Natural killer cell (primary cell): ENCODE measurements at regions not wholly inside any gene's neighbourhood (a gene's known extent, or its start where the extent isn't known, plus 50 kb on each side); places are given as distances from the start of the nearest gene placed in this dataset.

Source experiments
- ATAC-seq, 3 donors: fragments of 150-1000 bp in 2 of 3; fragments of 200-7000 bp in 1 of 3; cut with Tn5 transposase; 1 replicate in 1 of 3; 2 replicates in 2 of 3; pipeline ENCODE4 v1.10.0; 2021; ENCODE audit warnings: mild to moderate bottlenecking in 2 of 3, moderate library complexity in 2 of 3
- DNase-seq, 2 donors: peaks; one replicate each; pipeline versions ENCODE4 v3.0.0 to v3.0.0-alpha.2; 2013 to 2021; ENCODE audit warnings: mixed read lengths in 1 of 2
- H3K27ac ChIP-seq: one replicate; pipeline ENCODE4 v1.5.1; 2013; ENCODE audit warnings: mild to moderate bottlenecking, low read length
- H3K27me3 ChIP-seq: one replicate; pipeline ENCODE4 v1.6.1; 2013; ENCODE audit warnings: low read length; ENCODE audit not compliant: control insufficient read depth, insufficient read depth
- H3K36me3 ChIP-seq: one replicate; pipeline ENCODE4 v1.6.1; 2013; ENCODE audit warnings: low read length; ENCODE audit not compliant: control insufficient read depth, insufficient read depth
- H3K4me1 ChIP-seq: one replicate; pipeline ENCODE4 v1.6.1; 2013; ENCODE audit warnings: low read length; ENCODE audit not compliant: control insufficient read depth, insufficient read depth
- H3K4me3 ChIP-seq: one replicate; pipeline ENCODE4 v1.5.1; 2013; ENCODE audit warnings: low read length
- H3K9me3 ChIP-seq: one replicate; pipeline ENCODE4 v1.6.1; 2013; ENCODE audit warnings: low read length; ENCODE audit not compliant: control insufficient read depth, insufficient read depth
- H3K27ac Mint-ChIP-seq, 2 donors: one replicate each; pipeline ENCODE4 v1.8.0; 2022; ENCODE audit warnings: mild to moderate bottlenecking in 2 of 2, mixed read lengths in 2 of 2, moderate library complexity in 1 of 2
- H3K27me3 Mint-ChIP-seq, 2 donors: one replicate each; pipeline ENCODE4 v1.8.0; 2022; ENCODE audit warnings: low read depth in 2 of 2, mixed read lengths in 2 of 2
- H3K36me3 Mint-ChIP-seq: one replicate; pipeline ENCODE4 v1.8.0; 2022; ENCODE audit warnings: mixed read lengths
- H3K4me1 Mint-ChIP-seq, 2 donors: one replicate each; pipeline ENCODE4 v1.8.0; 2022; ENCODE audit warnings: mixed read lengths in 2 of 2
- H3K4me3 Mint-ChIP-seq: one replicate; pipeline ENCODE4 v1.8.0; 2022; ENCODE audit warnings: mild to moderate bottlenecking, moderate library complexity, mixed read lengths
- H3K9me3 Mint-ChIP-seq, 2 donors: one replicate each; pipeline ENCODE4 v1.8.0; 2022; ENCODE audit warnings: mixed read lengths in 2 of 2
- WGBS: methylation state at CpG from one replicate; pipeline ENCODE4 v1.1.7; 2013; ENCODE audit warnings: missing lambda C conversion rate; ENCODE audit not compliant: insufficient coverage; 5-methylcytosine and 5-hydroxymethylcytosine counted together
- intact Hi-C: fragments of 100-400 bp; cut with micrococcal nuclease; formaldehyde crosslinking; loops from one replicate; pipeline ENCODE4 v1.14.2; 2022
- TF ChIP-seq, protein P1 (sequence below): fragments of 200-600 bp; IDR thresholded peaks from one replicate; pipeline ENCODE4 v1.8.0; 2022; ENCODE audit warnings: antibody characterized with exemption

- Histone ChIP-seq H3K27me3 (no peaks in the 10 kb centered on the region), H3K4me1 (no peaks in the 10 kb centered on the region), H3K9me3 (no peaks in the 10 kb centered on the region), H3K27ac (no peak overlapping the region), H3K36me3 (no peaks in the 10 kb centered on the region), H3K4me3 (no peak overlapping the region)
- ATAC-seq (no peak), DNase-seq (no peak)
- H3K36me3 Mint-ChIP-seq, result no peaks in the 10 kb centered on the region
- TF ChIP-seq, protein P1, sequence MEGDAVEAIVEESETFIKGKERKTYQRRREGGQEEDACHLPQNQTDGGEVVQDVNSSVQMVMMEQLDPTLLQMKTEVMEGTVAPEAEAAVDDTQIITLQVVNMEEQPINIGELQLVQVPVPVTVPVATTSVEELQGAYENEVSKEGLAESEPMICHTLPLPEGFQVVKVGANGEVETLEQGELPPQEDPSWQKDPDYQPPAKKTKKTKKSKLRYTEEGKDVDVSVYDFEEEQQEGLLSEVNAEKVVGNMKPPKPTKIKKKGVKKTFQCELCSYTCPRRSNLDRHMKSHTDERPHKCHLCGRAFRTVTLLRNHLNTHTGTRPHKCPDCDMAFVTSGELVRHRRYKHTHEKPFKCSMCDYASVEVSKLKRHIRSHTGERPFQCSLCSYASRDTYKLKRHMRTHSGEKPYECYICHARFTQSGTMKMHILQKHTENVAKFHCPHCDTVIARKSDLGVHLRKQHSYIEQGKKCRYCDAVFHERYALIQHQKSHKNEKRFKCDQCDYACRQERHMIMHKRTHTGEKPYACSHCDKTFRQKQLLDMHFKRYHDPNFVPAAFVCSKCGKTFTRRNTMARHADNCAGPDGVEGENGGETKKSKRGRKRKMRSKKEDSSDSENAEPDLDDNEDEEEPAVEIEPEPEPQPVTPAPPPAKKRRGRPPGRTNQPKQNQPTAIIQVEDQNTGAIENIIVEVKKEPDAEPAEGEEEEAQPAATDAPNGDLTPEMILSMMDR, result no peak
- 89% methylated on average over 5 of the region's 5 CpGs for WGBS
- no peaks in the 10 kb centered on the region for H3K4me1 Mint-ChIP-seq
- H3K27me3 Mint-ChIP-seq, result peaks cover 3 to 6% of the 10 kb centered on the region in 2 donors
- H3K4me3 Mint-ChIP-seq, result no peak overlapping the region
- H3K27ac Mint-ChIP-seq, result no peak overlapping the region
- H3K9me3 Mint-ChIP-seq, result no peaks in the 10 kb centered on the region
- intact Hi-C loops, result no loop called here
Observed at GRCh38 chr15:62748196-62748595, 294.4 kb upstream of the TPM1 start.

DNA sequence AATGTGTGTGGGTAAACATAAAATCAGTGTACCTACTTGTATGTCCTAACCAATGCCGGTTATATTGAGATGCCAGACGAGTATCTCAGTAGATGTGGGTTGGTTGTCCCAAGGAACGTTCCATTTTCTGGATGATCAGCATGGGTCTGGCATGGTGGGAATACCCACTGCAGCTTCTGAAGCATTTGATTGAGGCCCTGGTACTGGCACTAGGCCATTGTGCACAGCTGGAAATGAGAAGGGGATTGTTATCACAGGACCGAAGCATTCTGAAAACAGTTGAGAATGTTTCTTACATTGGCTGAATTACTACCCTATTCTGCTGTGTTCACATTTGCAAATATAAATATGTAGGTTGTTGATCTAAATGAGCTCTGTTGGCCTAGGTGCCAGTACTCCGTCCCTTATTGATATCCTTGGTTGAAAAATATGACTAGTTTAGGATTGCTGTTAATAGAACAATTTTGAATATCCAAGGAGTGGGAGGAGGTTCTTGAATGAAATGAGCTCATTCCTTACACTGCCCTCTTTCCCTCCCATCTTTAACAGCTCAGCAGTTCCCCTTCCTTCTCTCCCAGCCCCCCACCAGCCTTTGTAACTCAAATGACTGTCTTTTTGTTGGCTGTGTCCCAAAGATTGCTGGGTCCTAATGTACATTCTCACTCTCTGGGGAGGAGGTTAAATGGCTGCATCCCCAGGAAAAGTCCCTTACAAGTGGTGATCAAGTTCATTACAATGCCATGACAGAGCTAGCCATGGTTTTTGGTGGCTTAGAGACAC, 293.3 kb upstream of the TPM1 start:
- H3K36me3 ChIP-seq, result no peaks in the 10 kb centered on the region
- no peak overlapping the region for H3K4me3 Mint-ChIP-seq
- no peaks in the 10 kb centered on the region for H3K4me1 ChIP-seq
- intact Hi-C loops, result no loop called here
- DNase-seq, result no peak
- H3K9me3 Mint-ChIP-seq, result no peaks in the 10 kb centered on the region
- no peak overlapping the region for H3K27ac Mint-ChIP-seq
- H3K27me3 ChIP-seq, result no peaks in the 10 kb centered on the region
- no peaks in the 10 kb centered on the region for H3K4me1 Mint-ChIP-seq
- TF ChIP-seq, protein P1, result no peak
- ATAC-seq, result no peak
- H3K36me3 Mint-ChIP-seq, result no peaks in the 10 kb centered on the region
- H3K9me3 ChIP-seq, result no peaks in the 10 kb centered on the region
- WGBS, result 93% methylated on average over 5 of the region's 5 CpGs
- H3K27me3 Mint-ChIP-seq, result peaks cover 3 to 6% of the 10 kb centered on the region in 2 donors
- H3K4me3 ChIP-seq, result no peak overlapping the region
- H3K27ac ChIP-seq, result no peak overlapping the region

- WGBS, result 88% methylated on average over 4 of the region's 4 CpGs
- Histone ChIP-seq H3K4me3 (no peak overlapping the region), H3K27ac (no peak overlapping the region), H3K36me3 (no peaks in the 10 kb centered on the region), H3K4me1 (no peaks in the 10 kb centered on the region), H3K27me3 (no peaks in the 10 kb centered on the region), H3K9me3 (no peaks in the 10 kb centered on the region)
- DNase-seq, result no peak
- H3K9me3 Mint-ChIP-seq, result no peaks in the 10 kb centered on the region
- intact Hi-C loops, result no loop called here
- no peaks in the 10 kb centered on the region for H3K36me3 Mint-ChIP-seq
- H3K4me1 Mint-ChIP-seq, result no peaks in the 10 kb centered on the region
- peaks cover 3 to 6% of the 10 kb centered on the region in 2 donors for H3K27me3 Mint-ChIP-seq
- H3K4me3 Mint-ChIP-seq, result no peak overlapping the region
- H3K27ac Mint-ChIP-seq, result no peak overlapping the region
- no peak for ATAC-seq
- TF ChIP-seq, protein P1, result no peak
Observed at GRCh38 chr15:62750471-62750870, 292.1 kb upstream of the TPM1 start.
